ENCODE measurements at regions not wholly inside any gene's neighbourhood (a gene's known extent, or its start where the extent isn't known, plus 50 kb on each side); places are given as distances from the start of the nearest gene placed in this dataset.

DNA sequence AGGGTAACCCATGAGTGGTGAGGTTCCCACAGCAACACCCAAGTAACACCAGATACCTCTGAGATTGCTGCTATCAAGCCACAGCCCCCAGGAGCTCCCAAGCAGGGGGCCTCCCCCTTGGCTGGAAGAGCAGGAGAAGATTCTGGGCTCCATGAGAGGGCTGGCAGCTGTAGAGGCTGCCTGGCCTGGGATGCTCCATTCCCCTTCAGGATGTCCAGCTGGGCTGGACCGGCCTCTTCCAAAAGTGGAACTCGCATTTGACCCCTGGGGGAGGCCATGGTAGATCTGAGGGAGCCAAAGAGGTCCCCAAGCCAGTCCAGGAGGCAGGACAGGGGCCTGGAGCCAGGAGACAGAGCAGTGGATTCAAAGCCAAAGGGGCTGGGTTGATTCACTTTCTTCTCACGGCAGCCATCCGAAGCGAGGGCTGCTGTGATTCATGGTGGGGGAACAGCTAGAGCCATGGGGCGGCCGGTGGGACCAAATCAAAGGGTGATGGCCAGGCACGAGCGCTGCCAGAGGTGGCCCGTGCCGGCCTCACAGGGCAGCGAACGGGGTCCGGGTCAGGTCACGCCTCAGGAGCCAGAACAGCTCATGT lies 95.3 kb upstream of the ID2 start:
- no peak for FAIRE-seq
- no peak for TF ChIP-seq POU2F2 (IDR thresholded peaks at IDR 0.05; ENCODE audit: low read depth, low read length)
- no peak for TF ChIP-seq TAF1 (IDR thresholded peaks at IDR 0.05; ENCODE audit: low read depth, low read length)
- TF ChIP-seq POLR2A (IDR thresholded peaks at IDR 0.05; ENCODE audit: low read depth, low read length) = no peak
- TF ChIP-seq POLR2AphosphoS5 (IDR thresholded peaks at IDR 0.05; ENCODE audit: low read depth, low read length) = no peak
- no peak for TF ChIP-seq PAX5 (IDR thresholded peaks at IDR 0.05; ENCODE audit: insufficient read depth, low read length, severe bottlenecking)
- TF ChIP-seq SPI1 (IDR thresholded peaks at IDR 0.05; ENCODE audit: low read depth, low read length) = no peak
- DNase-seq (ENCODE audit: insufficient read length, low spot score) = no peak

GRCh38 chr2:8587251-8587791 lies 94.5 kb upstream of the ID2 start:
- FAIRE-seq (no peak), DNase-seq (ENCODE audit: insufficient read length, low spot score) (no peak)
- TF ChIP-seq TAF1 (IDR thresholded peaks at IDR 0.05; ENCODE audit: low read depth, low read length) (no peak), SPI1 (IDR thresholded peaks at IDR 0.05; ENCODE audit: low read depth, low read length) (no peak), POU2F2 (IDR thresholded peaks at IDR 0.05; ENCODE audit: low read depth, low read length) (no peak), POLR2AphosphoS5 (IDR thresholded peaks at IDR 0.05; ENCODE audit: low read depth, low read length) (no peak), POLR2A (IDR thresholded peaks at IDR 0.05; ENCODE audit: low read depth, low read length) (no peak), PAX5 (IDR thresholded peaks at IDR 0.05; ENCODE audit: insufficient read depth, low read length, severe bottlenecking) (no peak)

- DNase-seq (ENCODE audit: insufficient read length, low spot score) (no peak), FAIRE-seq (no peak)
- no peak for TF ChIP-seq SPI1 (IDR thresholded peaks at IDR 0.05; ENCODE audit: low read depth, low read length)
- TF ChIP-seq PAX5 (IDR thresholded peaks at IDR 0.05; ENCODE audit: insufficient read depth, low read length, severe bottlenecking) = no peak
- no peak for TF ChIP-seq TAF1 (IDR thresholded peaks at IDR 0.05; ENCODE audit: low read depth, low read length)
- TF ChIP-seq POU2F2 (IDR thresholded peaks at IDR 0.05; ENCODE audit: low read depth, low read length) = no peak
- TF ChIP-seq POLR2A (IDR thresholded peaks at IDR 0.05; ENCODE audit: low read depth, low read length) = no peak
- no peak for TF ChIP-seq POLR2AphosphoS5 (IDR thresholded peaks at IDR 0.05; ENCODE audit: low read depth, low read length)
Measured at GRCh38 chr2:8587920-8588830, 93.7 kb upstream of the ID2 start.

DNA sequence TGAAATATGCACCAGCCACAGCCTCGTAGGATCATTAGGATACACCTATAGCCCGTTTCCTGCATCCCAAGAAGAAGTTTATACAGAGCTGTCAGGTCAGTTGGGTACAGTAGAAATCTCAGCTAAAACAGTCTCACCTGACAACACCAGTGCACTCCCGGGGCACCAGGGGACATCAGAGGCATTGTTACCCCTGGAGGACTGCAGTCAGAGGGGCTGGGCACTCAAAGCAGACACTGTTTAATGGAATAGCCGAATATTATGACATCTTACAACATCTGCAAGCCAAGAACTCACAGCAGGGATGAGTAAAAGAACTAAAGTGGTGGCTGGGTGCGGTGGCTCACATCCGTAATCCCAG lies 93.0 kb upstream of the ID2 start:
- FAIRE-seq (no peak), DNase-seq (ENCODE audit: insufficient read length, low spot score) (no peak)
- TF ChIP-seq SPI1 (IDR thresholded peaks at IDR 0.05; ENCODE audit: low read depth, low read length) = no peak
- no peak for TF ChIP-seq POLR2A (IDR thresholded peaks at IDR 0.05; ENCODE audit: low read depth, low read length)

GRCh38 chr2:8589721-8590120 lies 92.1 kb upstream of the ID2 start:
- DNase-seq (ENCODE audit: insufficient read length, low spot score) (no peak), FAIRE-seq (no peak)
- TF ChIP-seq PAX5 (IDR thresholded peaks at IDR 0.05; ENCODE audit: insufficient read depth, low read length, severe bottlenecking) = no peak
- TF ChIP-seq SPI1 (IDR thresholded peaks at IDR 0.05; ENCODE audit: low read depth, low read length) = no peak
- no peak for TF ChIP-seq TAF1 (IDR thresholded peaks at IDR 0.05; ENCODE audit: low read depth, low read length)
- no peak for TF ChIP-seq POU2F2 (IDR thresholded peaks at IDR 0.05; ENCODE audit: low read depth, low read length)
- TF ChIP-seq POLR2AphosphoS5 (IDR thresholded peaks at IDR 0.05; ENCODE audit: low read depth, low read length) = no peak

GRCh38 chr2:8590938-8591337 lies 90.9 kb upstream of the ID2 start:
- no peak for FAIRE-seq
- no peak for TF ChIP-seq POU2F2 (IDR thresholded peaks at IDR 0.05; ENCODE audit: low read depth, low read length)
- no peak for TF ChIP-seq TAF1 (IDR thresholded peaks at IDR 0.05; ENCODE audit: low read depth, low read length)
- TF ChIP-seq SPI1 (IDR thresholded peaks at IDR 0.05; ENCODE audit: low read depth, low read length) = no peak
- no peak for TF ChIP-seq PAX5 (IDR thresholded peaks at IDR 0.05; ENCODE audit: insufficient read depth, low read length, severe bottlenecking)
- TF ChIP-seq POLR2A (IDR thresholded peaks at IDR 0.05; ENCODE audit: low read depth, low read length) = no peak
- no peak for TF ChIP-seq POLR2AphosphoS5 (IDR thresholded peaks at IDR 0.05; ENCODE audit: low read depth, low read length)
- no peak for DNase-seq (ENCODE audit: insufficient read length, low spot score)

DNA sequence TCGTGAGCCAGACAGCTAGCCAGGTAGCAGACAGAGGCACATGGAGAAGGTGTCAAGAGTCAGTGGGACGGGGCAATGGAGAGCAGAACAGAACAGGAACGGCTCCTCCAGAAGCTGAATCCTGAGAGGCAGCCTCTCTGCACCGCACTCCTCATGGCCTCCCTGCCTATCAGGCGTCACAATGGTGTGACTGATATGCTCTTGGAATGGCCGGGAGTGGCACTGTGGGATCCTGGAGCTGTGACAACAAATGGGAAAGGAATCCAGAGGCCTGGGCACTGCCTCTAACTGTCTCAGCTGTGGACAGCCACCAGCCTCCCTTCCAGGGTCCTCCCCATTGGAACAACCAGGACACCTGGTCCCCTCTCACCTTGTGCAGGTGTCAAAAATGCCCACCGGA lies 89.1 kb upstream of the ID2 start:
- DNase-seq (ENCODE audit: insufficient read length, low spot score) = no peak
- FAIRE-seq = no peak
- TF ChIP-seq TAF1 (IDR thresholded peaks at IDR 0.05; ENCODE audit: low read depth, low read length) (no peak), POLR2AphosphoS5 (IDR thresholded peaks at IDR 0.05; ENCODE audit: low read depth, low read length) (no peak), POLR2A (IDR thresholded peaks at IDR 0.05; ENCODE audit: low read depth, low read length) (no peak), PAX5 (IDR thresholded peaks at IDR 0.05; ENCODE audit: insufficient read depth, low read length, severe bottlenecking) (no peak), POU2F2 (IDR thresholded peaks at IDR 0.05; ENCODE audit: low read depth, low read length) (no peak), SPI1 (IDR thresholded peaks at IDR 0.05; ENCODE audit: low read depth, low read length) (no peak)

DNA sequence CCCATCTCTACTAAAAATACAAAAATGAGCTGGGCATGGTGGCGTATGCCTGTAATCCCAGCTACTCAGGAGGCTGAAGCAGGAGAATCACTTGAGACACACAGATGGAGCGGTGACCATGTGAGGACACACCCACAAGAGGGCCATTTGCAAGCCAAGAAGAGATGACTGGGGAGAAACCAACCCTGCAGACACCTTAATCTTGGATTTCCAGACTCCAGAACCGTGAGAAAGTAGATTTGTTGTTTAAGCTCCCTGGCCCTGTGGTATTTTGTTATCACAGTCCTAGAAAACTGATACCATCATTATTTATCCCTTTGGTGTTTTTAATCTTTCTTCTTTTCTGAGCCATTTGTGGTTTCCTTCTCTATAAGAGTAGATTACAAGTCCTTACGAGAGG lies 88.6 kb upstream of the ID2 start:
- no peak for DNase-seq (ENCODE audit: insufficient read length, low spot score)
- FAIRE-seq = no peak
- no peak for TF ChIP-seq POU2F2 (IDR thresholded peaks at IDR 0.05; ENCODE audit: low read depth, low read length)

- TF ChIP-seq SPI1 (IDR thresholded peaks at IDR 0.05; ENCODE audit: low read depth, low read length) (no peak), POLR2AphosphoS5 (IDR thresholded peaks at IDR 0.05; ENCODE audit: low read depth, low read length) (no peak), TAF1 (IDR thresholded peaks at IDR 0.05; ENCODE audit: low read depth, low read length) (no peak), PAX5 (IDR thresholded peaks at IDR 0.05; ENCODE audit: insufficient read depth, low read length, severe bottlenecking) (no peak), POLR2A (IDR thresholded peaks at IDR 0.05; ENCODE audit: low read depth, low read length) (no peak), POU2F2 (IDR thresholded peaks at IDR 0.05; ENCODE audit: low read depth, low read length) (no peak)
- FAIRE-seq (no peak), DNase-seq (ENCODE audit: insufficient read length, low spot score) (no peak)
Measured at GRCh38 chr2:8594731-8595427, 87.0 kb upstream of the ID2 start.

Data from GM12891 (cell line).